ENCODE measurements at regions not wholly inside any gene's neighbourhood (a gene's known extent, or its start where the extent isn't known, plus 50 kb on each side); places are given as distances from the start of the nearest gene placed in this dataset.

- H3K4me2 ChIP-seq = no peak overlapping the region
- H3K4me1 ChIP-seq (ENCODE audit: low read depth, poor library complexity, severe bottlenecking) = no peaks in the 10 kb centered on the region
- H3K4me3 ChIP-seq (IDR thresholded peaks at IDR 0.05; ENCODE audit: insufficient read depth, low read depth, low read length) = no peak overlapping the region
- no peak for TF ChIP-seq CTCF (conservative IDR thresholded peaks at IDR 0.05; ENCODE audit: low read depth, low read length)
- H4K20me1 ChIP-seq (ENCODE audit: insufficient read depth) = no peaks in the 10 kb centered on the region
- H3K9ac ChIP-seq = no peak overlapping the region
- no peaks in the 10 kb centered on the region for H3K79me2 ChIP-seq (ENCODE audit: insufficient read depth, low read depth)
- H3K27me3 ChIP-seq (ENCODE audit: insufficient read depth, low read depth) = no peaks in the 10 kb centered on the region
- no peak overlapping the region for H2AFZ ChIP-seq (ENCODE audit: low read depth)
- no peak overlapping the region for H3K27ac ChIP-seq
- H3K36me3 ChIP-seq (ENCODE audit: insufficient read depth) = no peaks in the 10 kb centered on the region
These were observed 712.2 kb upstream of the GHITM start for GRCh38 chr10:83427101-83427500.

GRCh38 chr10:83432261-83433045, 706.9 kb upstream of the GHITM start:
- no peaks in the 10 kb centered on the region for H3K27me3 ChIP-seq (ENCODE audit: insufficient read depth, low read depth)
- no peak overlapping the region for H3K4me3 ChIP-seq (IDR thresholded peaks at IDR 0.05; ENCODE audit: insufficient read depth, low read depth, low read length)
- TF ChIP-seq CTCF (conservative IDR thresholded peaks at IDR 0.05; ENCODE audit: low read depth, low read length) = no peak
- H3K4me1 ChIP-seq (ENCODE audit: low read depth, poor library complexity, severe bottlenecking) = no peaks in the 10 kb centered on the region
- H3K27ac ChIP-seq = no peak overlapping the region
- no peaks in the 10 kb centered on the region for H3K36me3 ChIP-seq (ENCODE audit: insufficient read depth)
- H2AFZ ChIP-seq (ENCODE audit: low read depth) = no peak overlapping the region
- H3K4me2 ChIP-seq = no peak overlapping the region
- H4K20me1 ChIP-seq (ENCODE audit: insufficient read depth) = no peaks in the 10 kb centered on the region
- H3K79me2 ChIP-seq (ENCODE audit: insufficient read depth, low read depth) = no peaks in the 10 kb centered on the region
- H3K9ac ChIP-seq = no peak overlapping the region

GRCh38 chr10:83433705-83434104, 705.6 kb upstream of the GHITM start:
- Histone ChIP-seq H3K36me3 (ENCODE audit: insufficient read depth) (no peaks in the 10 kb centered on the region), H3K4me3 (IDR thresholded peaks at IDR 0.05; ENCODE audit: insufficient read depth, low read depth, low read length) (no peak overlapping the region), H3K27ac (no peak overlapping the region), H3K4me1 (ENCODE audit: low read depth, poor library complexity, severe bottlenecking) (no peaks in the 10 kb centered on the region), H3K27me3 (ENCODE audit: insufficient read depth, low read depth) (no peaks in the 10 kb centered on the region), H3K4me2 (no peak overlapping the region), H4K20me1 (ENCODE audit: insufficient read depth) (no peaks in the 10 kb centered on the region), H2AFZ (ENCODE audit: low read depth) (no peak overlapping the region), H3K79me2 (ENCODE audit: insufficient read depth, low read depth) (no peaks in the 10 kb centered on the region), H3K9ac (no peak overlapping the region)
- no peak for TF ChIP-seq CTCF (conservative IDR thresholded peaks at IDR 0.05; ENCODE audit: low read depth, low read length)

- H2AFZ ChIP-seq (ENCODE audit: low read depth) = no peak overlapping the region
- H3K9ac ChIP-seq = no peak overlapping the region
- H3K79me2 ChIP-seq (ENCODE audit: insufficient read depth, low read depth) = no peaks in the 10 kb centered on the region
- no peak for TF ChIP-seq CTCF (conservative IDR thresholded peaks at IDR 0.05; ENCODE audit: low read depth, low read length)
- no peaks in the 10 kb centered on the region for H3K27me3 ChIP-seq (ENCODE audit: insufficient read depth, low read depth)
- H3K36me3 ChIP-seq (ENCODE audit: insufficient read depth) = no peaks in the 10 kb centered on the region
- no peaks in the 10 kb centered on the region for H3K4me1 ChIP-seq (ENCODE audit: low read depth, poor library complexity, severe bottlenecking)
- no peak overlapping the region for H3K4me2 ChIP-seq
- no peak overlapping the region for H3K4me3 ChIP-seq (IDR thresholded peaks at IDR 0.05; ENCODE audit: insufficient read depth, low read depth, low read length)
- no peak overlapping the region for H3K27ac ChIP-seq
- no peaks in the 10 kb centered on the region for H4K20me1 ChIP-seq (ENCODE audit: insufficient read depth)
These were observed 691.3 kb upstream of the GHITM start for GRCh38 chr10:83448013-83448412.

All from KMS-11 (cell line).